ENCODE measurements at regions not wholly inside any gene's neighbourhood (a gene's known extent, or its start where the extent isn't known, plus 50 kb on each side); places are given as distances from the start of the nearest gene placed in this dataset.
"Not testable (repeated sequence)": the region's sequence is repeated elsewhere in the genome, so short reads cannot be mapped to it uniquely, and the experiment has no call there.

- ATAC-seq (no peak), DNase-seq (no peak)
- Histone ChIP-seq H3K36me3 (replicated peaks in 1 of 2; ENCODE audit: insufficient read depth in 1 of 2, low read depth in 2 of 2) (no peaks in the 10 kb centered on the region), H3K27ac (no peak overlapping the region), H3K4me1 (no peaks in the 10 kb centered on the region), H3K27me3 (no peaks in the 10 kb centered on the region), H3K4me3 (no peak overlapping the region), H3K9me3 (no peaks in the 10 kb centered on the region)
- no peak for TF ChIP-seq POLR2A (IDR thresholded peaks at IDR 0.05)
- intact Hi-C loops (cut with DNase I) = no loop called here
- 61 to 77% methylated on average over 4 of the region's 4 CpGs for WGBS, 2 donors
Measured at GRCh38 chr18:70390371-70391090, 101.7 kb downstream of the SOCS6 start.

DNA sequence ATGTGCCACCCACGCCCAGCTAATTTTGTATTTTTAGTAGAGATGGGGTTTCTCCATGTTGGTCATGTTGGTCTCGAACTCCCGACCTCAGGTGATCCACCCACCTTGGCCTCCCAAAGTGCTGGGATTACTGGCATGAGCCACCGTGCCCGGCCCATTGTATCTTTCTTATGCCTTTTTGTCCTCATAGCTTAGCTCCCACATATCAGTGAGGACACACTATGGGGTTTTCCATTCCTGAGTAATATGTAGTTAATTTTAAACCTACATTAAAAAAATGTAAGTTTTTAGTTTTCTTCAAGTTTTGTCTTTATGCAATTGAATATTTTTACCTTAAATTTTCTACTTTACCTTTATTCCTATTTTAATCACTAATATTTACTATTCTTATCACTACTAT is 100.2 kb downstream of the SOCS6 start:
- ATAC-seq; H3K27me3 ChIP-seq; DNase-seq; H3K27ac ChIP-seq; H3K9me3 ChIP-seq; H3K36me3 ChIP-seq (replicated peaks in 1 of 2; ENCODE audit: insufficient read depth in 1 of 2, low read depth in 2 of 2); intact Hi-C loops (cut with DNase I); H3K4me1 ChIP-seq; H3K4me3 ChIP-seq: not testable (repeated sequence)
- 81 to 92% methylated on average over 5 of the region's 5 CpGs for WGBS, 2 donors

DNA sequence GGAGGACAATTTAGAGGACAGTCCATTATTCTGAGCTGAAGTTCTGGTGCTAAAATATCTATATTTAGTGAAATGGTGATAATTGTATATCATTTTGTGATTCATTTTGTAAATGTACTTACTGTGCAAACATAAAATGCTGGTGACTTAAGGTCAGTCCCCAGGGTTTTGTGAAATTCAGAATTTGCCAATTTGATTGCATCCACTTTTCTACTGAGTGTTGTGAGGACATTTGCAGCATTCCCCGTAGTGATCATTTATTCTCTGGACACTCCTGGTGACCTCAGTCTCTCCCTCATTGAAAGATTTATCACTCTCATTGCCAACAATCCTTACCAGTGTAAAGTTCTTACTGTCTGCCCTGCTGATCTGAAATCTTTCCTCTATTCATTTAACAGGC is 98.2 kb downstream of the SOCS6 start:
- intact Hi-C loops (cut with DNase I) = no loop called here
- no peaks in the 10 kb centered on the region for H3K27me3 ChIP-seq
- no peak overlapping the region for H3K27ac ChIP-seq
- no peaks in the 10 kb centered on the region for H3K36me3 ChIP-seq (replicated peaks in 1 of 2; ENCODE audit: insufficient read depth in 1 of 2, low read depth in 2 of 2)
- no peak for TF ChIP-seq POLR2A (IDR thresholded peaks at IDR 0.05)
- TF ChIP-seq CTCF (IDR thresholded peaks at IDR 0.05) = no peak
- WGBS, 2 donors = 28 to 48% methylated on average over 1 of the region's 1 CpG
- DNase-seq = no peak
- H3K4me3 ChIP-seq = no peak overlapping the region
- no peak for ATAC-seq
- no peaks in the 10 kb centered on the region for H3K9me3 ChIP-seq
- no peaks in the 10 kb centered on the region for H3K4me1 ChIP-seq

GRCh38 chr18:70386582-70386981 is 97.7 kb downstream of the SOCS6 start:
- Histone ChIP-seq H3K4me3 (no peak overlapping the region), H3K27ac (no peak overlapping the region), H3K36me3 (replicated peaks in 1 of 2; ENCODE audit: insufficient read depth in 1 of 2, low read depth in 2 of 2) (no peaks in the 10 kb centered on the region), H3K9me3 (no peaks in the 10 kb centered on the region), H3K27me3 (no peaks in the 10 kb centered on the region), H3K4me1 (peaks cover 2% of the 10 kb centered on the region)
- TF ChIP-seq POLR2A (IDR thresholded peaks at IDR 0.05) (no peak), CTCF (IDR thresholded peaks at IDR 0.05) (no peak)
- WGBS, 2 donors = 79 to 87% methylated on average over 3 of the region's 3 CpGs
- intact Hi-C loops (cut with DNase I) = no loop called here
- DNase-seq (no peak), ATAC-seq (no peak)

DNA sequence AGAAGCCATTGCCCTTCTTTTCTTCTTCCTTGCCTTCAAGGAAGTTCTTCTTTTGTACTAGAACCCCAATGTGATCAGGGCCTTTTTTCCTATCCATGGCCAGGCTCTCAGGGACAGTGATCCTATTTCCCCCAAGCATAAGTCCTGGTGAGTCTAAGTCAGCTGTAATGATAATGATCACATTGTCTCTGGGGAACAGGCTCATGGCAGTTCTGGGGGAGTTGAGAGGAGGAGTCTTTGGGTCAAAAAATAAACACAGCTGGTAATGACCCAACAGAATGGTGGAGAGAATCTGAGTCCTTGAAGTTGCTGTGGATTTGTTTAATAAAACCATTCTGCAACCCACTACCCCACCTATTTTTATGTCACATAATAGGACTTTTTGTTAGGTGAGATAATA is 96.6 kb downstream of the SOCS6 start:
- Histone ChIP-seq H3K4me1 (peaks cover 13% of the 10 kb centered on the region), H3K36me3 (replicated peaks in 1 of 2; ENCODE audit: insufficient read depth in 1 of 2, low read depth in 2 of 2) (no peaks in the 10 kb centered on the region), H3K27ac (no peak overlapping the region), H3K4me3 (no peak overlapping the region), H3K27me3 (no peaks in the 10 kb centered on the region), H3K9me3 (no peaks in the 10 kb centered on the region)
- DNase-seq (no peak), ATAC-seq (no peak)
- intact Hi-C loops (cut with DNase I) = no loop called here
- no peak for TF ChIP-seq CTCF (IDR thresholded peaks at IDR 0.05)
- TF ChIP-seq POLR2A (IDR thresholded peaks at IDR 0.05) = no peak

DNA sequence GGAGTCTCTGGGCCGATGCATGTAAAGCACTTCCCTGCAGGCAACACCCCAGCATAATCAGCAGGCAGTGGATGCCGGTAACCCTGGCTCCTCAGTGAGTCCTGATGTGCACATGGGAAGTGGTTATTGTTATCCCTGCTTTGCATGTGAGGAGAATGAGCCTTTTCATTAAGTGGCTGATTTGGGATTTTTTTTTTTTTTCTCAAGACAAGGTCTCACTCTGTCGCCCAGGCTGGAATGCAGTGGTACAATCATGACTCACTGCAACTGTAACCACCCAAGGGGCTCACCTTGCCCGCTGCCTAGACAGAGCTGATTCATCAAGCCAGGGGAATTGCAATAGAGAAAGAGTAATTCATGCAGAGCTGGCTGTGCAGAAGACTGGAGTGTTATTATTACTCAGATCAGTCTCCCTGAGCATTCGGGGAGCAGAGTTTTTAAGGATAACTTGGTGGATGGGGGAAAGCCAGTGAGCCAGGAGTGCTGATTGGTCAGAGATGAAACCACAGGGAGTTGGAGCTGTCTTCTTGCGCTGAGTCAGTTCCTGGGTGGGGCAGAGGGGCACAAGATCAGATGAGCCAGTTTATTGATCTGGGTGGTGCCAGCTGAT is 95.4 kb downstream of the SOCS6 start:
- TF ChIP-seq CTCF (IDR thresholded peaks at IDR 0.05) (no peak), POLR2A (IDR thresholded peaks at IDR 0.05) (no peak)
- peaks cover 14% of the 10 kb centered on the region for H3K4me1 ChIP-seq
- no peaks in the 10 kb centered on the region for H3K36me3 ChIP-seq (replicated peaks in 1 of 2; ENCODE audit: insufficient read depth in 1 of 2, low read depth in 2 of 2)
- ATAC-seq = no peak
- WGBS, 2 donors = 75 to 83% methylated on average over 6 of the region's 6 CpGs
- H3K9me3 ChIP-seq = no peaks in the 10 kb centered on the region
- DNase-seq = no peak
- intact Hi-C loops (cut with DNase I) = no loop called here
- H3K4me3 ChIP-seq = no peak overlapping the region
- H3K27ac ChIP-seq = no peak overlapping the region
- H3K27me3 ChIP-seq = no peaks in the 10 kb centered on the region
